HuH-7 (cell line): ENCODE measurements at regions not wholly inside any gene's neighbourhood (a gene's known extent, or its start where the extent isn't known, plus 50 kb on each side); places are given as distances from the start of the nearest gene placed in this dataset.

Experiments used
- DNase-seq: peaks from one replicate; pipeline ENCODE4 v3.0.0; 2011; ENCODE audit warnings: low spot score

DNA sequence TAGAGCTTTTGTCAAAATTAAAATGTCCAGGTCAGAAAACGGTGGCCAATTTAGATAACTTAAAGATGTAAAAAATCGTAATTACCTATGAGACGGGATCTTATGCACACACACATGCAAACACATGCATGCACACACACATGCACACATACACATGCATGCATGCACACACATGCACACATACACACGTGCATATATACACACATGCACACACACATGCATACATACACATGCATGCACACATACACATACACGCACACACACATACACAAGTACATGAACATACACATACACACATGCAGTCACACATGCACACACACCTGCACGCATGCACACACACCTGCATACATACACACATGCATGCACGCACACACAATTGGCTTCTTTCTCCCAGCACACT, 362.0 kb downstream of the IRX1 start:
- DNase-seq = no peak

DNA sequence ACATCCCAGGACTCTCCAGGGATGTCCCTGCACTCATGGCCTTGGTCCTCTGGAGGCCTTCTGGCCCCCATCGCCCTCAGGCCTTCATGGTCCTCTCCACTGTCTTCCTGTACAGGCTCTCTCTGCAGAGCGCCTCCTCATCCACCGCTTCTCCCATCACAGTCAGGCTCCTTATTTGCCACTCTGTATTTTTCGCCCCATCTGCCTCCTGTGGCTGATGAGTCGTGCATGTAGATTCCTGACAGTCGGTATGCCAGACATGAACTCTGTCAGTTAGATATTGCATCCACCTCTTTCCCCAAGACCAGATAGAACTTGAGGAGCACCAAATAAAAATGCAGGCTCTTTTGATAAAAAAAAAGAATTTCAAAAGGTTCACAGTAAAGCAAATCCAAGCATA, 362.8 kb downstream of the IRX1 start:
- no peak for DNase-seq

DNA sequence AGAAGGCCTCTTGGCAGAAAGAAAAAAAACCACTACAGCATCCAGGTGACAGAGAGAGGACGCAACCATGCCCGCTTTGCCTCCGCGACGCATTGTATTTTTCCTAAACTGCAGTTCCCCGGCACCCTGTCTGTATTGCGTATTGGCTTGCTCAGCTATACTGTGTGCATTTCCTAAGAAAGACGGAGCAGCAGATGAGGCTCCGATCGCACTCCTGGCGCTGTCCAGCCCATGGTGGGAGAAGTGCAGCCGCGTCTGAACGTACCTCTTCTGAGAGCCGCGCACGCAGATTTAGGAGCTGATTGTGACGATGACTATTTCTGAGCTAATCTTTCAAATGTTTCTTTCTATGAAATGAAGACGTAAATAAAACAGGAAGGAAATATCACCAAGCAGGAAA, 366.5 kb downstream of the IRX1 start:
- no peak for DNase-seq

DNA sequence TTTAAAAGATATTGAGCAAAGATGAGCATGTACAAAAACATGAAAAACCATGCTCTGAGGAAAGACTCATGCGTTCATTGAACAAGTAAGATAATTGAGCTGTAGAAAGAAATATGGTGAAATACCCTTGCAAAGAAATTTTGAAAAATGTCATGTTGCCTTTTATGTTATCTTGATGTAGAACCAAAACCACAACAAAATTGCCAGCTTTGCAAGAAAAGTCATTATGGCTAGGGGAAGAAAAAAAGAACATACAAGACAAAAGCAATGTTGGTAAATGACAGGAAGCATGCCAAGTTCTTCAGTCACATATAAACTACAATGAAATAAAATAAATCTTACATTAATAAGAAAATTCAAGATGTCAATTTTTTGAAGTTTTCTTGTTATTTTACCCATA, 368.0 kb downstream of the IRX1 start:
- DNase-seq = no peak

DNA sequence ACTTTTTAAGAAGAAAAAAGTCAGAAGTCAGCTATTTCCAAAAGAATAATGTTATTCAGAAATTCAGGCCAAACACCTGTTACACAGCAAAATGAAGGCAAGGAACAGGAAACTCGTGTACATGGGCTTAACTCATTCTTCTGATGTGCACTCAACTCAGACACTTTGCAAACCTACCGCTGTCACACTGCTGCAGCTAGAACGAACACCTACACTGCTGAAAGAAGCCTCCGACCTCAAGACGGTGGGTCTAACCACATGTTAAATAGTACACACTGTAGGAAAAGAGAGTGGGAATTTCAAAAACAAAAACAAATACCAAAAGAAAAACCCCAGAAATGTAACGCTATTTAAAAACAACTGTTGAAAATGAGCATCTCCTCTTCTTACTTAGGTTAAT, 384.5 kb downstream of the IRX1 start:
- DNase-seq = no peak

DNA sequence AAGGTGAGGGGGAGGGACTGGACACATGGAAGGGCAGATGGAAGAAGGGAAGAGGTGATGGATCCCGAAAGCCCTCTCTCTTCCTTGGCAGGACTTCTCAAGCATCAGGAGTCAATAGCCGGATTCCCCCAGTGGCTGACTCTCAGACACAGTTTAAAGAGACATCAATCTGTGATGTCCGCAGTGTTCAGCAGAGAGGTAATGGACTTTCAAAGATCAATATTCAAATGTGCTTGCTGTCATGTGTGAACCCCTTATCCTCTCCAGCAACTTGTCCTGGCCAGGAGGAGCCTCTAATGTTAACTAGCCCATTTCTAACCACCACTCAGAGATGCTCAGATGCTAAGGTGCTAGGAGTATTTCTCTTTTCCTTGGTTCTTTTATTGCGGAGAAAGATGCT, 392.2 kb downstream of the IRX1 start:
- no peak for DNase-seq

DNA sequence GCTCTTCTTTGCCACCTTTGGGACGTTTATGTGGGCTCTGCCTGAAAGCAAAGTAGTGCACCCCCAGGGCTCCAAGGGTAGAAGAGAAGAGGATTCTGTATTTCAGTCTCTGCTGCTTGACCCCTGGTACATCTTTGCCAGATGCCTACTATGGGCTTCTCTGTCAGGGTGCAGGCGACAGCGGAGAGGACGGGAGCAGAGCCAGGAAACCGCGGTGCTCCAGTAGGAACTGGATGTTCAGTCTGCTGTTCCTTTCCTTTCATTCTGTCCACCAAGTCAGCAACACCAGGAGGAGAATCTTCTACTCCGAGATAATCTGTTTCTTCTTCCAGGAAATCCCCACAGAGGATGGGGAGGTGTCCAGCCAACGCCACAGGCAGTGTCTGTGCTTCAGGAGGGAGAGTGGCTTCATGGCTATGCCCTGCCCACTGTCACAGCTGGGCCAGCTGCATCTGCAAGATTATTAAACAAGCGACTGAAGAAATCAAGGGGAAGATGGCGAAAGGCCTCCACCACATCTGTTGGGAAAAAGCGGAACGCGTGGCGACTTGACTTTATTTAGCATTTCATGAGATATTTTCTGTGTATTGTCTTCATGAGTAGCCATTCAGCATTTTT, 398.3 kb downstream of the IRX1 start:
- no peak for DNase-seq

DNA sequence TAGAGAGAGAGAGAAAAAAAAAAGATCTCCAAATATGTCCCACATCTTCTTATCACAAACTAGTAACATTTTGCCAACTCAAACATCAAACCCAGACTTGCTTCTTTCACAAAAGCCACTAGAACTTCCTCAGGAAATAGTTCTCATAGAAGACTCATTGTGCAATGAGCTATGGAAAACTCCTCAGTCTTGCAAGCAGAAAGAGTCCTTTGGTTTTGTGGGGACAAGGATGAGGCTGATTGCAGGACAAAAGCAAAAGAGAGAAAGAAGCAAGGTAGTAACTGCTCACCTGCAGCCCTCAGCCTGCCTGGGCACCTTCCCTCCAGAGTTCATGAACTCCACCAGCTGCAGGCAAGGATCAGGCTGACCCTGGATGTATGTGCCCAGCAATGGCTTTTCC, 399.0 kb downstream of the IRX1 start:
- DNase-seq = no peak

DNA sequence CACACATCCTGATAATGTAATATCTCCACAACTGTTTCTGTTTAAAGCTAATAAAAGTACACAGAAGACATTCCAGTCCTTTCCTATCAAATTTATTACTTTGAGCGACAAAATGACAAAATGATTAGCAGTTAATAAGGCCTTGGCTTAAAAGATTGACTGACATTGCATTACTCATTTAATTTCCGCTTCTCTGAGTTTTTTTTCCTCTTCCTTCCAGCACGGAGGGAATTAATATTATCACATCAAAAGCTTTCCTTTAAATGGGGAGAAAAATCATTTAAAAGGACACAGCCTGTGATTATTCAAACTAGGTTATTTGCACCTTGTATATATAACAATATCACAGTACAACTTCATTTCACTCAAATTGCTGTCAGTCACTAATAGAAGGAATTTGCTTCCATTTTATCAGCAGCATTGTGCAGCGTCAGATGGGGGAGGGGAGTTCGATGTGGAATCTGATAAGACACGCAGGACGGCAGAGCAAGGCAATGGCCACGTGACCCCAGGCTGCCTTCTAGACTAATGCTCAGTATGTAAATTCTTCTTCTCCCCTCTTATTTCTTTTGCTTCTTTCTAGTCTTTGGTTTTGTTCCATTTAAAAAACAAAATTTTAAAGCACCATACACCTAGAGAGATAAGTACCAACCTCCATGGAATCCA, 400.5 kb downstream of the IRX1 start:
- DNase-seq = no peak

DNA sequence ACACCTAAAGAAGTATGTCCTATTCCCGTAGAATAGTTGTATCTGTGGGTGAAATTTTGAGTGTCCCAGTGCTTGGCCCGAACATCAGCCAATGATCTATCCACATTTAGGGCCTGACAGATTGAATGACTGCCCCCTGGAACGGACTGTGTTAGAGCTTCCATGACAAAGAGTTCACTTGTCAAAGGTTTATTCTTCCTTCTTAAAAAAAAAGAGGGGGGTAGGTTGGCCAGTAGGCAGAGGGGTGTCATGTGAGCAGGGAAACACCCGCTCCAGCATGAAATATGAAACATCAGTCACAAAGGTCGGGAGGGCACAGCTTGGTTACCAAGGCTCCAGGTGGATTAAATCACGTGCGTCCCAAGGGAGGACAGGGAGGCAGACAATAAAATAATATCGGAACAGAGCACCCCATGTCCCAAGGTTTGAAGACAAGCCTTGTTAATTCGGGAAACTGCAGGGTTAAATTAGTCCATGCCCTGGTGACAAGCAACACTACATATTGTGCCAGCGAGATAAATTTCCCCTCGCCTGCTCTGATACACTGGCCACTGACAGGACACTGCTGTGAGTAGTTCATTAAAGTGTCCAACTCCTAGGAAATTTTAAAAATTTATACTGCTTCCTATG, 401.2 kb downstream of the IRX1 start:
- no peak for DNase-seq

DNA sequence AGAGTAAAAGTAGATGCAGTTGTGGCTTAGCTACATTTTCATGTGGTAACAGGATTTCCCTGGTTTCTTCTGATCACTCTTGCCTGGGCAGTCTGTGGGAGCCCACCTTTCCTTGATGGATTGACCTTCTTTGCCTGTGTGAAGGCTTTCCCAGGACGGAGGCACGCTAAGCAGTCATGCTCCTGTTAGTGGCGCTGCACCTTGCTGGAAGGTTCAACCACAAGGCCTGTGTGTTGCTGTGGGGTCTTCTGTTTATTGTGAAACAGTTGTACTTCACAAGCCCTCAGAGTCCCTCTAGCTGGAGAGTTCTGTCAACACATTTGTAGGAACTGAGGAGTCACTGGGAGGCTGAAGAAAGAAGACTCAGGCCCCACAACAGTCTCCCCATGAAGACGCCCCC, 402.0 kb downstream of the IRX1 start:
- DNase-seq = no peak

DNA sequence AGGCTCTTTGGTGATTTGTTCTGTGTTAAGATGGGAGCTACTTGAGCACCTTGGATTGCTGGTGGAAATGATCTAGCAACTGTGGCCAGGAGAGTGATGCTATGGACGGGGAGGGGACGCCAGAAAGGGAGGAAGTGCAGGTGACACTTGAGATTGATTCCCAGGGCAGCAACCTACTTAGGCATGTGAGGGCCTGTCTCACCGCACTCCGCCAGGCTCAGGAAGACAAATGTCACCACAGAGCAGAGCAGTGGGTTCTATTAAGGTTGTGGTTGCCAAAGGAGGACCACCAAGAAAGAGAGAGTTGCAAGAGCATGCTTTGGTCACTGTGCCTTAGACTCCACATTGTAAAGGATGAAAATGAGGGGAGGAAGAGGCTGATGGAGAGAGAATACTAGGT, 404.3 kb downstream of the IRX1 start:
- DNase-seq = no peak

DNA sequence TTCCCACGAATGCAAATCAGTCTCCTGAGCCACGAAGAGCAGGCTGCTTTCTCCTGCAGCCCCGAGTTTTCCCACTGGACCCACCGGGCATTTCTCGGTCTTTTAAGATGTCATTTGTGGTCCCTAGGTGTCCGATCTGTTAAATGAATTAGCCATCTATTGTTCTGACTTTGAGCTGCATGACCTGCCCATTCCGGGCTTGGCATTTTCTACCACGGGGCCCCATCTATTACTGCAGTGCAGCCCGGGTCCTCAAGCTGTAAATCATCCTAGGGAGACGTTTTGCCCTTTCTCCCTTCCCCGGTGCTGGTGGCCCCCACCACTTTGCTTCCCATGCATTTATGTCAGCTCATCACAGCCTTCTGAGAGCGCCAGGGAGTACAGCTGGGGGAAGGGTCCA, 405.4 kb downstream of the IRX1 start:
- no peak for DNase-seq

DNA sequence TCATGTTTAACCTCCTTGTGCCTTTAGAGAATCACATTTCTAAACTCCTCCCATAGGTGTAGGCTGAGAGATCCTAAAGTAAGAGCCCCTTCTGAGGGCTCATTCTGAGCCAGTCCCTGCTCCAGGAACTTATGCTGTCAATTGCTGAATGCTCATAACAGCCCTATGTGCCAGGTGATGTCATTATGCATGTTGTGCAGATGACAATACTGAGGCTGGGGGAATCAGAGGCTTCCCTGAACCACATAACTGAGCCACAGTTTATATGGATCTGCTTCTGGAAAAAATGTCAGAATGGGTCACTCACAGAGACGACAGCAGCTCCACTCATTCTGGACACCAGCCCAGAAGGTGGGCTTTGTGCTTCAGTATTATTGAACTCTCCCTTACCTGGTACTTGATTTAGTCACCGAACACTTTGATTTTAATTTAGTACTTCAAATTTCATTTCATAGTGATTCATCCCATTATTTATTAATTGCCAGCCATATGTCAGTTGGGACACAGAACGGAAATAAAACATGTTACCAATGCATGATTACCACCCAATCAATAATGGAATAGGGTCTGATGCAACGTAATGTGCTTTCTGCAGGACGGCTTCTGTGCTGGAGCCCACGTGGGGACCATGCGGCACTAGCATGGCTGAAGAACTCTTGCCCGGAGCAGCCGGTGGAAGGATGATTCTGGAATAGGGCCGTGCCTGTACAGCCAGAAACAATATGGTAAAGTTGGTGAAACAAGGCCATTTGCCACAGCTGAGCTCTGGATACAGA, 406.3 kb downstream of the IRX1 start:
- DNase-seq = no peak

DNA sequence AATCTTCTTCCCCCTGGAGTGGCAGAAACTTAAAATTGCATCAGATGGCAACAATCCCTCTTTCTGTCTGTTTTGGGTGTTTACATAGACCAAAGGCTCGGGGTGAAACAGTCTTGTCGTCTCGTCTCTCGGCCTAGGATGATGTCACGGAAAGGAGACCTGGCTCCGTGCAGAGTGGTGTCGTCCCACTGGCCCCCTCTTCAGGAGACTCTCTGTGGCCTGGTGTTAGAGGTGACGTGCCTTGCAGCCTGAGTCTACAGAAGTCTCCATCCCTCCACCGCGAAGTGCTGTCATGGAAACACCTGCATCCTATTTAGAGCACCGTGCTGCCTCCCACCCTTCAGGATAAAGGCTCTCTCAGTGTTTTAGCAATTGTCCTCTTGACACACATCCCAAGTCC, 409.7 kb downstream of the IRX1 start:
- no peak for DNase-seq

DNA sequence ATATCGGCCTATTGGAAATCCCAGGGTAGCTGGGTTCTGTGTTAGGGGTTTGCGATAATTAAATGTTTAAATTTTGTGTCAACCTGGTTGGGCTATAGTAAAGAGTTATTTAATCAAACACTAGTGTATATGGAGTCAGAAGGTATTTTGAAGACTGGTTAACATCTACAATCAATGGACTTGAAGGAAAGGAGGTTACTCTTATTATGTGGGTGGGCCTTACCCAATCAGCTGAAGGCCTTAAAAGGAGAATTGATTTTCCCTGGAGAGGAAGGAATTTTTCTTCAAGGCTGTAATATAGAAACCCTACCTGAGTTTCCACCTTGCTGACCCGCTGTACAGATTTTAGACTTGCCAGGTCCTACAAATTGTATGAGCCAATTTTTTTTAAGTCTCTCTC, 411.4 kb downstream of the IRX1 start:
- no peak for DNase-seq

DNA sequence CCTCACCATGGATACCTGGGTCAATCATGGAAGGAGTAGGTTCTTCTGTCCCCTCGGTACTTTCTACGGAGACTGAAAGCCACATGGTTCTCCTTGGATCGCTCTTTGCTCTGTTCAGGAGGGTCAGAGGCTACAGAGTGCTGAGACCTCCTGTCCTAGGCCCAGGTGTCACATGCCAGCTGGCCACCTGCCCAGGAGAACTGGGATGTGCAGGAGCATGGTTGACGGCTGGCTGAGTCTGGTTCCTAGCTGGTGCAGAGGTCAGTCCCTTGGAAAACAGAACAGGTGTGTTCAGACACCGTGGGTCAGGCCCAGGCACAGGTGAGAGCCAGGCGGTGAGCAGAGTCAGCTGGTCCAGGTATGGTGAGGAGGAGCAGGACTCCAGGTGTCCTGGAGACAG, 416.3 kb downstream of the IRX1 start:
- DNase-seq = no peak

DNA sequence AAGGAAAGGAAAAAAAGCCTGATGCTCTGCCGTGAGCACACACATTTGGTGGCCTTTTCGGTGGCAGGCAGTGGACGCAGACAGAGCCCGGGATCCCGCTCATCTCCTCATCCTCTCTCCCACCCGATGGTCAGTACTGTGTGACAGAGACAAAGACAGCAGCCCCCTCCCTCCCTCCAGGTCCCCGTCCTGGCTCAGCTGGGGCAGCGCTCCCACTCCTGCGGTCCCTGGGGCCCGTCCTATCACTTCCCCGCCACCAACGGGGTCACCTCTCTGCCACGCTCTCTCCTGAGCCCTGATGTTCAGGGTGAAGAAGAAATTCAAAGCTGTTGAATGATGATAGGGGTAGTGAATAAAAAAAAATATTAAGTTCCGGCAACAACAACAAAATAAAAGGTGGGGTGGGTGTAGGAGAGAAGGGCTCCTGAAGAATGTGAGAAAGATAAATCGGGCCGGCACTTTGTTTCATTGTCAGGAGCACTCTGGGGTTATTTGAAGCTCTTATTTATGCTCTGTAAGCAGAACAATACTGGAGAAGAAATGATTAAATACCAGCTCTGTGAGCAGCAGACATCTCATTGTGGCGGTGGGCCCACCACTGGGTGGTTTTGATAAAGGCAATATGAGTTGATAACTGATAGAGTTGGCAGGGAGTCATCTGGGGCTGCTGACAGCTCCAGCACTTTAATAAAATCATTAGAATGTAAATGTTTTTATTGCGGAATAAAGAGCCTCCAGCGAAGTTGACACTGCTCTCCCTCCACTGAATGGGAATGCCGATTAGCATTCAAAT, 417.7 kb downstream of the IRX1 start:
- DNase-seq = no peak

DNA sequence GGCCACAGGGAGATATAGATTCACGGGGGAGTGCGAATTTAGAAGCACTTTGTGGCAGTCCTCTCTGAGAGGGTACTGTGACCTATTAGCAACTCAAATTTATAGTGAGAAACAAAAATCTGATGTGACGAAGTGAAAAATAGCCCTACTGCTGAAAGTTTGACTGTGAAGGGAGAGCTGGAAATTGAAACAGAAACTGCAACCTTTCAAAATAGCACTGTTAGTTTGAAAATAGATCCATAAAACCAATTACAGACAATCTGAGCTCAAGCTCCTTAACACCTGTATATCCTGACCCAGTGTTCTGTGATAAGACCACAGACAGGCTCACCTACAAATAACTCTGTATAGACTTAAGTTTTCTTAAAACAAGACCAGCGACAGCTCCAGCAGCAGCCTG, 420.1 kb downstream of the IRX1 start:
- no peak for DNase-seq

DNA sequence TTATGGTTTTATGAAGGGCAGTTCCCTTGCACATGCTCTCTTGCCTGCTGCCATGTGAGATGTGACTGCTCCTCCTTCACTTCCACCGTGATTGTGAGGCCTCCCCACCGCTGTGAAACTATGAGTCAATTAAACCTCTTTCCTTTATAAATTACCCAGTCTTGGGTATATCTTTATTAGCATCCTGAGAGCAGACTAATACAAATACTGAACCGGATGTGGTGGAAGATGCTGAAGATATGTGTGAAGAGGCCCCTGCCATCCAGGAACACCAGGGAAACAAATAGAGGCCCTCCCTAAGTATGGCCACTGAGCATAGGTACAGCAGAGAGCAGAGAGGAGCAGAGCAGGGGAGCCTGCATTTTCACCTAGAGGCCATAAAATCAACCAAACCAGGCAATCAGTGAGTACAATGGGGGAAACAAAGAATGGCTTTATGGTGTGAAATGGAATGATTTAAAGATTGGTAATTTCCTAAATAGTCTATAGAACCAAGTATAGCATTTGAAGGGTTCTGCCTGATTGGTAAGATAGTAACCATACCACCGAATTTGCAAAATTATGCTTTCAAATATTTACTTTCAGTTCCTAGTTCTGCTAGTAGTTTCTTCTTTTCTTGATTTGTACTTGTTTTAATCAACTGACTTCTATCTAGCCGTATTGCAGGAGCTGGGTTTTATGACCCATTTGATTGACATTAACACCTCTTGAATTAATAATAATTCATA, 421.6 kb downstream of the IRX1 start:
- no peak for DNase-seq

DNA sequence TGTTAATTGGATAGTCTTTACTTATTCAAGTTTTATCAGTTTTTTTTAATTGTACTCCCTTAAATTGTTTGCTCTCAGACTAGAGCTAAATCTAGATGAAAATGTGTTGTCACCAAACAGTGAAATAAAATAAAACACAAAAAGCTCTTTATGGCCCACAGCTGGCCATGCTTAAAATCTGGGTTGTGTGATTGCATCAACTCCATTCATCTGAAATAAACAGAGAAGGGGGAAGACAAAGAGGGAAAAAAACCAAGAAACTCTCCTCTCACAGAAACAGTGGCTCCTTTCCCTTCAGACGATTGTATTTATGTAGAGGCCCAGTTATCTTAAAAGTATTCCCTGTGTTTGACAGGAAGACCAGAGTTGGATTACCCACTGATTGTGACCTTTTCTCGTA, 422.4 kb downstream of the IRX1 start:
- no peak for DNase-seq
